ENCODE measurements at regions not wholly inside any gene's neighbourhood (a gene's known extent, or its start where the extent isn't known, plus 50 kb on each side); places are given as distances from the start of the nearest gene placed in this dataset.

- TF ChIP-seq ISL1 (CRISPR knock-in tag; IDR thresholded peaks at IDR 0.05), result no peak
- TF ChIP-seq RARB (CRISPR knock-in tag; IDR thresholded peaks at IDR 0.05), result no peak
- no peak for TF ChIP-seq PATZ1 (CRISPR knock-in tag; IDR thresholded peaks at IDR 0.05; ENCODE audit: borderline replicate concordance)
- TF ChIP-seq SNAI2 (CRISPR knock-in tag; IDR thresholded peaks at IDR 0.05), result no peak
- no peak for TF ChIP-seq CSRNP3 (CRISPR knock-in tag; IDR thresholded peaks at IDR 0.05)
- no peak for TF ChIP-seq GLIS3 (CRISPR knock-in tag; IDR thresholded peaks at IDR 0.05)
- no peak for TF ChIP-seq CSDC2 (CRISPR knock-in tag; IDR thresholded peaks at IDR 0.05)
- TF ChIP-seq ESRRG (CRISPR knock-in tag; IDR thresholded peaks at IDR 0.05), result no peak
- TF ChIP-seq CREB5 (CRISPR knock-in tag; IDR thresholded peaks at IDR 0.05; ENCODE audit: low read depth), result no peak
- no peak for TF ChIP-seq ZNF70 (CRISPR knock-in tag; IDR thresholded peaks at IDR 0.05)
Measured at GRCh38 chrX:142134533-142134932, 70.6 kb downstream of the MAGEC2 start.

Measured in SK-N-SH treated with all-trans-retinoic acid at 6 μM for 48 hours (cell line).